ENCODE measurements at regions not wholly inside any gene's neighbourhood (a gene's known extent, or its start where the extent isn't known, plus 50 kb on each side); places are given as distances from the start of the nearest gene placed in this dataset.

- Histone ChIP-seq H4K20me1 (ENCODE audit: insufficient read depth, low read length) (no peaks in the 10 kb centered on the region), H3K4me2 (ENCODE audit: low read depth, low read length) (no peak overlapping the region), H3K9ac (ENCODE audit: low read length) (no peak overlapping the region), H3K36me3 (replicated peaks; ENCODE audit: insufficient read depth, low read length) (no peaks in the 10 kb centered on the region), H2AFZ (ENCODE audit: low read length) (no peak overlapping the region), H3K79me2 (ENCODE audit: low read length) (no peaks in the 10 kb centered on the region), H3K27ac (ENCODE audit: low read length) (no peak overlapping the region), H3K9me3 (replicated peaks; ENCODE audit: insufficient read depth, low read length) (no peaks in the 10 kb centered on the region), H3K4me1 (ENCODE audit: low read length) (no peaks in the 10 kb centered on the region), H3F3A (ENCODE audit: insufficient read depth, low read length) (no peaks in the 10 kb centered on the region), H3K27me3 (replicated peaks; ENCODE audit: insufficient read depth, low read length) (no peaks in the 10 kb centered on the region), H3K4me3 (ENCODE audit: low read length) (no peak overlapping the region), H3K9me2 (replicated peaks; ENCODE audit: insufficient read depth, low read length) (no peaks in the 10 kb centered on the region)
- TF ChIP-seq, protein P1, sequence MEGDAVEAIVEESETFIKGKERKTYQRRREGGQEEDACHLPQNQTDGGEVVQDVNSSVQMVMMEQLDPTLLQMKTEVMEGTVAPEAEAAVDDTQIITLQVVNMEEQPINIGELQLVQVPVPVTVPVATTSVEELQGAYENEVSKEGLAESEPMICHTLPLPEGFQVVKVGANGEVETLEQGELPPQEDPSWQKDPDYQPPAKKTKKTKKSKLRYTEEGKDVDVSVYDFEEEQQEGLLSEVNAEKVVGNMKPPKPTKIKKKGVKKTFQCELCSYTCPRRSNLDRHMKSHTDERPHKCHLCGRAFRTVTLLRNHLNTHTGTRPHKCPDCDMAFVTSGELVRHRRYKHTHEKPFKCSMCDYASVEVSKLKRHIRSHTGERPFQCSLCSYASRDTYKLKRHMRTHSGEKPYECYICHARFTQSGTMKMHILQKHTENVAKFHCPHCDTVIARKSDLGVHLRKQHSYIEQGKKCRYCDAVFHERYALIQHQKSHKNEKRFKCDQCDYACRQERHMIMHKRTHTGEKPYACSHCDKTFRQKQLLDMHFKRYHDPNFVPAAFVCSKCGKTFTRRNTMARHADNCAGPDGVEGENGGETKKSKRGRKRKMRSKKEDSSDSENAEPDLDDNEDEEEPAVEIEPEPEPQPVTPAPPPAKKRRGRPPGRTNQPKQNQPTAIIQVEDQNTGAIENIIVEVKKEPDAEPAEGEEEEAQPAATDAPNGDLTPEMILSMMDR (IDR thresholded peaks at IDR 0.05; ENCODE audit: low read length), result peak; percentile 42
- no peak for TF ChIP-seq EZH2 (optimal IDR thresholded peaks at IDR 0.05; ENCODE audit: low read depth, low read length)
- DNase-seq, result peak; percentile 9
Measured at GRCh38 chr4:67288964-67289363, 256.3 kb downstream of the CENPC start.

GRCh38 chr4:67286724-67287123, 258.6 kb downstream of the CENPC start:
- H3K4me1 ChIP-seq (ENCODE audit: low read length), result no peaks in the 10 kb centered on the region
- DNase-seq, result no peak
- H3K4me2 ChIP-seq (ENCODE audit: low read depth, low read length), result no peak overlapping the region
- H3F3A ChIP-seq (ENCODE audit: insufficient read depth, low read length), result no peaks in the 10 kb centered on the region
- H3K27me3 ChIP-seq (replicated peaks; ENCODE audit: insufficient read depth, low read length), result no peaks in the 10 kb centered on the region
- H3K9me3 ChIP-seq (replicated peaks; ENCODE audit: insufficient read depth, low read length), result no peaks in the 10 kb centered on the region
- H4K20me1 ChIP-seq (ENCODE audit: insufficient read depth, low read length), result no peaks in the 10 kb centered on the region
- no peak overlapping the region for H3K27ac ChIP-seq (ENCODE audit: low read length)
- no peak overlapping the region for H3K4me3 ChIP-seq (ENCODE audit: low read length)
- TF ChIP-seq EZH2phosphoT487 (IDR thresholded peaks at IDR 0.05; ENCODE audit: low read length), result no peak
- TF ChIP-seq, protein P1 (IDR thresholded peaks at IDR 0.05; ENCODE audit: low read length), result no peak
- TF ChIP-seq EZH2 (optimal IDR thresholded peaks at IDR 0.05; ENCODE audit: low read depth, low read length), result no peak
- no peak overlapping the region for H2AFZ ChIP-seq (ENCODE audit: low read length)
- H3K36me3 ChIP-seq (replicated peaks; ENCODE audit: insufficient read depth, low read length), result no peaks in the 10 kb centered on the region
- no peaks in the 10 kb centered on the region for H3K79me2 ChIP-seq (ENCODE audit: low read length)
- H3K9ac ChIP-seq (ENCODE audit: low read length), result no peak overlapping the region
- H3K9me2 ChIP-seq (replicated peaks; ENCODE audit: insufficient read depth, low read length), result no peaks in the 10 kb centered on the region

GRCh38 chr4:67282749-67283148, 262.6 kb downstream of the CENPC start:
- no peaks in the 10 kb centered on the region for H3K27me3 ChIP-seq (replicated peaks; ENCODE audit: insufficient read depth, low read length)
- DNase-seq, result no peak
- H2AFZ ChIP-seq (ENCODE audit: low read length), result no peak overlapping the region
- H3K4me2 ChIP-seq (ENCODE audit: low read depth, low read length), result no peak overlapping the region
- no peak for TF ChIP-seq EZH2 (optimal IDR thresholded peaks at IDR 0.05; ENCODE audit: low read depth, low read length)
- no peak for TF ChIP-seq EZH2phosphoT487 (IDR thresholded peaks at IDR 0.05; ENCODE audit: low read length)
- TF ChIP-seq, protein P1 (IDR thresholded peaks at IDR 0.05; ENCODE audit: low read length), result no peak
- no peaks in the 10 kb centered on the region for H3K9me3 ChIP-seq (replicated peaks; ENCODE audit: insufficient read depth, low read length)
- H3K4me3 ChIP-seq (ENCODE audit: low read length), result no peak overlapping the region
- H3K9ac ChIP-seq (ENCODE audit: low read length), result no peak overlapping the region
- H3K9me2 ChIP-seq (replicated peaks; ENCODE audit: insufficient read depth, low read length), result no peaks in the 10 kb centered on the region
- no peaks in the 10 kb centered on the region for H3F3A ChIP-seq (ENCODE audit: insufficient read depth, low read length)
- no peaks in the 10 kb centered on the region for H3K4me1 ChIP-seq (ENCODE audit: low read length)
- H3K27ac ChIP-seq (ENCODE audit: low read length), result no peak overlapping the region
- no peaks in the 10 kb centered on the region for H3K79me2 ChIP-seq (ENCODE audit: low read length)
- no peaks in the 10 kb centered on the region for H4K20me1 ChIP-seq (ENCODE audit: insufficient read depth, low read length)
- H3K36me3 ChIP-seq (replicated peaks; ENCODE audit: insufficient read depth, low read length), result no peaks in the 10 kb centered on the region

All from MM.1S (cell line).